RWPE2 (cell line): ENCODE measurements at regions not wholly inside any gene's neighbourhood (a gene's known extent, or its start where the extent isn't known, plus 50 kb on each side); places are given as distances from the start of the nearest gene placed in this dataset.

ENCODE experiments used
- ATAC-seq: fragments of 200-7000 bp; cut with Tn5 transposase; 3 replicates; pipeline ENCODE4 v1.9.1; 2021; ENCODE audit warnings: low read depth
- DNase-seq: peaks from one replicate; pipeline ENCODE4 v3.0.0-alpha.2; 2020; ENCODE audit warnings: low spot score
- H3K27ac ChIP-seq: fragments of 450-650 bp; 2 replicates; pipeline ENCODE4 v1.5.1; 2017; ENCODE audit warnings: mild to moderate bottlenecking; ENCODE audit not compliant: poor library complexity, severe bottlenecking
- H3K27me3 ChIP-seq: fragments of 250-450 bp; sonication (Bioruptor Pico); 2 replicates; pipeline ENCODE4 v1.5.1; 2021; ENCODE audit warnings: mild to moderate bottlenecking, moderate library complexity; ENCODE audit not compliant: insufficient read depth, poor library complexity, severe bottlenecking
- H3K36me3 ChIP-seq: fragments of 250-450 bp; sonication (Bioruptor Pico); 2 replicates; pipeline ENCODE4 v1.5.1; 2020; ENCODE audit warnings: low read depth, mild to moderate bottlenecking, moderate library complexity
- H3K4me1 ChIP-seq: fragments of 250-450 bp; sonication (Bioruptor Pico); 2 replicates; pipeline ENCODE4 v1.5.1; 2021; ENCODE audit warnings: mild to moderate bottlenecking, moderate library complexity; ENCODE audit not compliant: insufficient read depth, poor library complexity, severe bottlenecking
- H3K4me3 ChIP-seq: fragments of 250-450 bp; sonication (Bioruptor Pico); 2 replicates; pipeline ENCODE4 v1.5.1; 2021; ENCODE audit warnings: mild to moderate bottlenecking, moderate library complexity; ENCODE audit not compliant: severe bottlenecking
- H3K9me3 ChIP-seq: fragments of 250-450 bp; sonication (Bioruptor Pico); 2 replicates; pipeline ENCODE4 v1.5.1; 2021; ENCODE audit warnings: mild to moderate bottlenecking, moderate library complexity; ENCODE audit not compliant: severe bottlenecking
- CTCF ChIP-seq: fragments of 450-650 bp; IDR thresholded peaks from one replicate; pipeline ENCODE4 v1.5.1; 2017; ENCODE audit warnings: mild to moderate bottlenecking, moderate library complexity; ENCODE audit not compliant: poor library complexity, severe bottlenecking

DNA sequence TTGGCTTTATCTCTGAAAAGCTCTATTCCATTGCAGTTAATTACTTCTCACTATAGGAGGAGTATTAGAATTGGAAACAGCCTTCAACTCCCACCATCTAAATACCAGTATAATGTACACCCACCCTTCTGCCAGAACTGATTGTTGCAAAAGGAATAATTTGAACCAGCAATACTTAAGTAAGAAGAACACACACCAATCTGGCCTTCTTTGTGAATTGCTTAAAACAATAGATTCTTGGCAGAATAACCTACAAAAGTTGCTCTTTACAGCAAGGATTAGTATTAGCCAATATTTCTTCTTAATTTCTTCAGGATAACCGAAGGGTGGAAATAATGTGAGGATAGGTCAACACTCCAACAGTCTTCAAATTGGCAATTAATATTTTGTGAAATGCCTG, 54.9 kb upstream of the ADAMTS5 start:
- H3K9me3 ChIP-seq: no peaks in the 10 kb centered on the region
- ATAC-seq (no peak), DNase-seq (no peak)
- no peaks in the 10 kb centered on the region for H3K4me1 ChIP-seq
- no peak for TF ChIP-seq CTCF
- H3K4me3 ChIP-seq: no peak overlapping the region
- H3K27me3 ChIP-seq: no peaks in the 10 kb centered on the region
- H3K36me3 ChIP-seq: no peaks in the 10 kb centered on the region
- no peak overlapping the region for H3K27ac ChIP-seq

- Histone ChIP-seq H3K9me3 (no peaks in the 10 kb centered on the region), H3K36me3 (no peaks in the 10 kb centered on the region), H3K27ac (no peak overlapping the region), H3K27me3 (no peaks in the 10 kb centered on the region), H3K4me1 (no peaks in the 10 kb centered on the region), H3K4me3 (no peak overlapping the region)
- ATAC-seq (no peak), DNase-seq (no peak)
- TF ChIP-seq CTCF: no peak
These were observed 54.2 kb upstream of the ADAMTS5 start for GRCh38 chr21:27021046-27021445.

DNA sequence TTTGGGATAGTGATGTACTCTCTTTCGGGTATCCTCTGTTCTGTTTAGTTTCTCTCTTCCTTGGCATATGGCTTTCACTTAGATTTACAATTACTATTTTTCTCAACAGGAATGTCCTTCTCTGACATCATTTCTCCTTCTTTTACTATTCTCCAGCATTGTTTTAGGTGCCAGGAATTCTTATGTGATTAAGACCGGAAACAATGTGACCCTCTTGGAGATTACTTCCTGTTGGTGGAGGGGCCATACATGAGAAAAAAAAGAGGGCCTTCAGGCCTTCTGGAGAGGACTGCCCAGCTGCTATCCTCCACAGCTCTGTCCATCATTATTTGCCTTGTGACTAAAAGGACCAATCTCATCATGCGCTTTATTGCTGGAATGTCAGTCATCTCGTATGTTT, 50.4 kb upstream of the ADAMTS5 start:
- ATAC-seq (no peak), DNase-seq (no peak)
- Histone ChIP-seq H3K27ac (no peak overlapping the region), H3K27me3 (no peaks in the 10 kb centered on the region), H3K4me3 (no peak overlapping the region), H3K36me3 (no peaks in the 10 kb centered on the region), H3K9me3 (no peaks in the 10 kb centered on the region), H3K4me1 (no peaks in the 10 kb centered on the region)
- TF ChIP-seq CTCF: no peak
